GM18858 (cell line): ENCODE measurements at regions not wholly inside any gene's neighbourhood (a gene's known extent, or its start where the extent isn't known, plus 50 kb on each side); places are given as distances from the start of the nearest gene placed in this dataset.

Experiments used
- ATAC-seq: cut with Tn5 transposase; IDR thresholded peaks from one replicate; pipeline ENCODE4 v1.9.1; 2021; ENCODE audit not compliant: unreplicated experiment

DNA sequence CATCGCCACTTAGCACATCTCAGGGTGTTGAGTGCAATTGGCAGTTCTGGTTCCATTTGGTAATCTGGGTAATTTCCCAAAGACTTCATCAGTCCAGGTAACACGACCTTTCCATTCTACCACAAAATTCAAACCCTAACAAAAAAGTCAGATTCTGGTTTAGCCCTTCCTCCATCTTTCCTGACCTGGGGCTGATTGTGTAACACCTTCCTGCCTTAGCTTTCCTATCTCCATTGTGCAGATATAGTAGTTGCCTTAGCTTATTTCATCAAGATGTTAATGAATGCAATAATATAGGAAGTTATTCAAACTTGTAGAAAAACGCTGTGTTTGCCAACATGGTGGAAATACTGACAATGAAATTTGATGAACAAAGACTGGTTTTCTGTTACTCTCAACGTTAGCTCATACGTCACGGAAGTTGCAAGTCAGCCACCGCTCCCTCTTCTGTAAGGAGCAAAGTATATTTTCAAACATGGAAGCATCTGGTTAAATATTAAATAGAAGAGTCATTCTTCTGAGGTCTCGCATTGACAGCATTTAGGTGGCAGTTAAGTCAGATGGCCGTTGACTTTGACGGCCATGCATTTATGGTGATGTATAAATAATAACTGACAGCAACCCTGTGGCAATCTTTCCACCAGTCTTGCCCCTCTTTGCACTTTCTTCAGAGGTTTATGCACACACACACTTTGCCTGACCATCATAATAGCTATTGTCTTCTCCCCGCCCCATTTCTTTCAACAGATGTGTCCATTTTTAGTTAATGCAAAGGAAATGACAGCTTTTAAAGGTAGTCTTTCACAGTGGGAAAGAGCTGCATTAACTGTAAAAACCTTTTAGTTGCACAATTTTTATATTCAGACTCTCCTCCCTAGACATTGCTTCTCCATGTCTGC is 205.1 kb upstream of the BMPER start:
- ATAC-seq, result no peak

DNA sequence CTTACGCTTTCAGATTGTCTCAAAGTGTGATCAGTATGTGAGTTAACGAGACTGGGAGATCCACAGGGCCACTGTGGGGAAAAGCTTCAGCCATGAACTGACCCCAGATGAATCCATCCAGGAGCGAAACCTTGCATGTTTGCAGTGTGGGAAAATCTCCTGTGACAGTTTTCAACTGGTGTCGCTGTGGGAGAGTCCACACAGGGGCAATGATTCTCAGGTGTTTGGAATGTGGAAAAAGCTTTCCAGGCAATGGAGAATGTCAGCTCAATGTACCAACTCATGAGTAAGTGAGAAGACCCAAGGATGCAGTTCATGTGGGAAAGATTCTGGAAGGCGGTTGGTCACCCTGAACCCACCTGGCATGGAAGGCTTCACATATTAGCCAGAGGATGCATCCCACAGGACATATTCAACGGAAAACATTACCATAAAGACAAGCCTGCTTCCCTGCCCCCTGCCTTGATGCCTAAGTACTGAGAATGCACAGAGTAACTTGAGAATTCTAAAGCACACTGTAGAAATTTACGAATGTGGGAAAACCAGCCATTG is 204.1 kb upstream of the BMPER start:
- ATAC-seq, result no peak

DNA sequence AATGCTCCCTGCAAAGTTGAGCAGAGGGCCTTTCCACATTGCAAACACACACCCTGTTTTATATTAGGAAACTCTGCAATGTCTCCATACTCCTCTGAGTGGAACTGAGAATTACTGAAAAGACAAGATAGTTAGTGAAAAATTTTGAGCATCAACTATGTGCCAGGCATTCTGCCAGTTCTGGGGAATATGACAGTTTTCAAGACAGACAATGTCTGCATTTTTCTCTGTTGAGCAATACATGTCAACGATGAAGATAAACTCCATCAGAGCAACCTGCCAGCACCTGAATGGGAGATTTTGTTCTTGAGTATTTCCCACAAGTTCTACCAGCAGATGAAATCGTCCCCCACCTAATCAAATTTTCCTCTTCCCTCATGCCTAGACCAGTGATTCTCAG is 203.4 kb upstream of the BMPER start:
- no peak for ATAC-seq

DNA sequence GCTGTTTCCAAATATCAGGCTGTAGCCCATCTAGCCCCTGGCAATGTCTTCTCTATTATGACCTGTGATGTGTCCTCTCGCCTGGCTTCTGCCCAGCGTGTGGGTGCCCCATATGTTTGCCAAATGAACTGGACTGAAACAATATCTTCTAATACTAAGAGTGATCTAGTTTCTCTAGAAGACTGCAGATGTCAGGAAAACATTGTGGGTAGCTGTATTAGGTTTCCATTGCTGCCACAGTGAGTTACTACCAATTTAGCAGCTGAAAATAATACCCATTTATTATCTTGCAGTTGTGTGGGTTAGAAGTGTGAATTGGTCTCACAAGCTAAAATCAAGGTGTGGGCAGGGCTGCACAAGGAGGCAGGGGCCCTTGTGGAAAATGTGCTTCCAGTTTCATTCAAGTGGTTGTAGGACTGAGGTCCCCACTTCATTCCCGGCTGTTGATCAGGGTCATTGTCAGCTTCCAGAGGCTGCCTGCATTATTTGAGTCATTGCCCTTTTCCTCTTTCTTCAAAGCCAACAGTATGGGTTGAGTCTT is 202.8 kb upstream of the BMPER start:
- no peak for ATAC-seq

DNA sequence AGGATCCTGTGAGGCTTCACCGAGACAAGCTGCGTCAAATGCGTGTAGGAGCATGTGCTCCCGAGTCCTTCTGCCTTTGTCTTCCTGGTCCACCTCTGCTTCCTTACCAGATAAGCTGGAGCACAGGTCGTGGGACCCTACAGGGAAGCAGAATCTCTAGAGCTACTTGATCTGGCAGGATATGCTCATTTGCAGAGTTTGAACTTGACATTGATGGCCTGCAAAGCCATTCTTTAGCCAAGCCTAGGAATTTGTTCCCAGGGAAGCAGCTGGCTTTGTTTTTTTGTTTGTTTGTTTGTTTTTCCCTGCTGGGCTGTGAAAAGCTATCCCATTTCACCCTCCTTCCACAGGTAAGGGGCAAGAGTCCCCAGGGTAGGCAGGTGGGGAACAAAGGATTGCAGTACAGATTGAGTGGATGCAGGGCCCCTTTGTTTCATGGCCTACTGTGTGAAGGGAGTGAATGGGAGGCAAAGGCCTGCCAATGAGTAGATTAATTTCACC is 200.0 kb upstream of the BMPER start:
- no peak for ATAC-seq

DNA sequence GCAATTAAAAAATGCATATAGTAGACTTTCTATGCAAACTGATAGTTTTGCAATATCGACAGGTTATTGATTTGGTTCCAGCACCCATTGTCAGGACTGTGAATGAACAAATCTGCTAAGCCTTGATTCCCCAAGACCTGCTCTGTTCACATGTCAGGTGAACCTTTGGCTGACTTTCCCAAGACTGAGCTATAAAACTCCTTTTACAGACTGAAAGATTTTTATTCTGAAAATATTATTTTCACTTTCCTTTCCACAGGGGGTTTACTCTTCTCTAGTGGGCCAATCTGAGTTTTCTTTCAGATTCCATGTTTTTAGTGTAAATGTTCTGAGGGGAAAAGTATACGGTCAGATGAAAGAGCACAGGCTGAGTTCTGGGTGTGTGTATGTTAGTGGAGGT is 199.2 kb upstream of the BMPER start:
- ATAC-seq, result no peak

DNA sequence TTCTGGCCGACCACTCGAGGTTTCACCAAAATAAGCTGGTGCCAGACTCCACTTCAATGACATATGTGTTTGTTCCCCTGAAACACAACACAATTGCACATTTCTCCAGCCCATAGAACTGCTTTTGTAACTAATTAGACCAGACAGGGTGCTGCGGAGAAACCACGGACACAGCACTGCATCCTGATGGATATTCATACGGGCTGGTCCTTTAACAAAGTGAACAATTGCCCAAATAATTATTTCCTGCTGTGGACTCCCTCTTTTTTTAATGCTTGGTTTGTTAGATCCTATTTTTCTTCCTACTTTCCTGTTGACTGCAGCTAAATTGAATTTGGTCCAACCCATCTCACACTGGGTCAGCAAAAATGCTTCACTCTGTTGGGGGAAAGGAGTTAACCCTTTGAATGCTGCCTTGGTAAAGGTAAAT is 198.6 kb upstream of the BMPER start:
- no peak for ATAC-seq

DNA sequence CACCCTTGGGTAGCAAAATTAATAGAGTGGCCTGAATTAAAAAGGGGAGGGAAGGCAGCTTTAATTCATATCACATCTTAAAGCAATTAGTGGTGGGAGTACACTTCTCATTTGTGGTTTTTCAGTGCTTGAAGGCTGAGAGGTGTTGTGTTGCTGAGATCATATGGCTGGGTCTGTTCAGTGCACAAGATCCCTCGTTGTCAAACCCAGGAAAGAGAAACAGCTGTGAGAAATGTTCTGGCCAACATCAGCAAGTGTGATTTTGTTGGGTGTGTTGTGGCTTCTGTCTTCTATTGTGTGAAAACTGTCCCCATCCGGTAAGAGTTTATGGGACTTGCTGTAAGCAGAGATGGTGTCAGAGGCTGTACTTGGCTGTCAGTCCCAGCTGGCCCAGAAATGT is 197.9 kb upstream of the BMPER start:
- no peak for ATAC-seq

DNA sequence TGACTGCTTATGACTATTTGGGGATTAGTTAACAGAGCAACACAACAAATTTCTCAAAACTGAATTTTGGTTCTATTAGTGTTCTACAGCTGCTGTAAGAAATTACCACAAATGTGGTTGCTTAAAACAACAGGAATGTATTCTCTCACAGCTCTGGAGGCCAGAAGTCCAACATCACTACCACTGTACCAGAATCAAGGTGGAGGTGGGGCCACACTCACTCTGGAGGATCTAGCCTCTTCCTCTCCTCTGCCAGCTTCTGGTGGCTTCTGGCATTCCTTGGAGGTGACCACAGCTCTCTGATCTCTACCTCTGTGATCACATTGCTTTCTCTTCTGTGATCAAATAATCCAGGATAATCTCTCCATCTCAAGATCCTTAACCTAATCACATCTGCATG is 194.7 kb upstream of the BMPER start:
- no peak for ATAC-seq

DNA sequence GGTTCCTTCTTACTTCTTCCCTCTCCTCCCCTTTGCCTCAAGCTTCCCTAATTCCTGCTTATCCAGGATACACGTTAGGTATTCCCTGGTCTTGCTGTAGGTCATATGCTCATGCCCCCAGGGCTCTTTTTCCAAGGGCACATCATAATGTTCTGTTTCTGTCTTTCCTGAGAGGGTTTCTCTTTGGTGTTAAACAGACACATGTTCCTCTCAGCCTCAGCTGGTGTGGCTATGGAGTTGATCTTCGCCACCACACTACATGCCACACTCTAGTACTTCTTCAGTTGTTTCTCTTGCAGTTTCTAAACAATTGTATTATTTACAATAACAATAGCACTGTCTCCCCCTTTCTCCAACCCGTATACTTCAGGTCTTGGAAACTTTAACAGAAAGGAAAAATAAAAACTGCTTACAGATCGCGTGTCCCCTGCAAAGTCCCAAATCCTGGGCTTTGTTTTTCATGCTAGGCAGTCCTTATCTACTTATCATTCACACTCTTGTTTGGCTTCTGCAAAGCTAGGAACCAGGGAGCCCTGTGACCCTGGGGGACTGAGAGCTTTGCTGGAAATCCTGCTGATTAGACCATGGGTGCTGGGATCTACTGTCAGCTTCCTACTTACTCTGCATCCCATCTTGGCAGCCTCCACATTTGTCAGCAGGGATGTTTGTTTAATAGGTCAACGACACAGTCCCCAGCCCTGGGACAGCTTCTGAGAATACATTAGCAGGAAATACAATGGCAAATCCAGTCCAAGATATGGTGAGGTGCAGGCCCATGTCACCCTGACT is 193.9 kb upstream of the BMPER start:
- no peak for ATAC-seq

DNA sequence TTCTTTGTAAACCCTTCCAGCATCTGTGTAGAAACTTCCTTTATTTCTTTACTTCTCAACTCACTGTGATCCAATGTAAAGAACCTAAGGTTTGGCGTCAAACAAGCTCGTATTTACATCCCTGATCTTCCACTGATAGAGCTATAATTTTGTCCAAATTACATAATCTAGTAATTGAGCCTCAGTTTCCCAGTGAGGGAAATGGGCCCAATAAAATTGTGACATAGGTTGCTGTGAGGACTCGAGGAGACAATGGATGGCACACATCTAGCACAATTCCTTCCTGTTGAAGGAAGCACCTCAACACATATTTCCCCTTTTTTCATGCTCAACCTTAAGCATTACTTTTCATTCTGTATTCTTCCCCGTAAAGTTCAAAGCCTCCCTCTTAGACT is 193.3 kb upstream of the BMPER start:
- ATAC-seq, result no peak

DNA sequence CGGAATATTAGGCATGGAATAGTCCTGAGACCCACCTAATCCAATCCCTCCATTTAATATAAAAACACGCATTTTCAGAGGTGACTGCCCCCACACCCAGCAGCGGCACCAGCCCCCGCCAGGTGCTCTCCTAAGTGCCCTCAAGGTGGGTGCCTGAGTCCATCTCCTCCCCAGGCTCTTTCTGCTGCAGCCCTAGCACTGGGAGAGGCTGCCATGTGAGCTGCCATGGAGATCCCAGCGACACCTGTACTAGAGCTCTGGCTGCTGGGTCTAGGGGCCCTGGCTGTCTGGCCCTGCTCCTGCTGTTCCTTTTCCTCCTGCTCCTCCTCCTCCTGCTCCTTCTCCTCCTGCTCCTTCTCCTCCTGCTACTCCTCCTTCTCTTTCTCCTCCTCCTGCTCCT is 191.1 kb upstream of the BMPER start:
- no peak for ATAC-seq

DNA sequence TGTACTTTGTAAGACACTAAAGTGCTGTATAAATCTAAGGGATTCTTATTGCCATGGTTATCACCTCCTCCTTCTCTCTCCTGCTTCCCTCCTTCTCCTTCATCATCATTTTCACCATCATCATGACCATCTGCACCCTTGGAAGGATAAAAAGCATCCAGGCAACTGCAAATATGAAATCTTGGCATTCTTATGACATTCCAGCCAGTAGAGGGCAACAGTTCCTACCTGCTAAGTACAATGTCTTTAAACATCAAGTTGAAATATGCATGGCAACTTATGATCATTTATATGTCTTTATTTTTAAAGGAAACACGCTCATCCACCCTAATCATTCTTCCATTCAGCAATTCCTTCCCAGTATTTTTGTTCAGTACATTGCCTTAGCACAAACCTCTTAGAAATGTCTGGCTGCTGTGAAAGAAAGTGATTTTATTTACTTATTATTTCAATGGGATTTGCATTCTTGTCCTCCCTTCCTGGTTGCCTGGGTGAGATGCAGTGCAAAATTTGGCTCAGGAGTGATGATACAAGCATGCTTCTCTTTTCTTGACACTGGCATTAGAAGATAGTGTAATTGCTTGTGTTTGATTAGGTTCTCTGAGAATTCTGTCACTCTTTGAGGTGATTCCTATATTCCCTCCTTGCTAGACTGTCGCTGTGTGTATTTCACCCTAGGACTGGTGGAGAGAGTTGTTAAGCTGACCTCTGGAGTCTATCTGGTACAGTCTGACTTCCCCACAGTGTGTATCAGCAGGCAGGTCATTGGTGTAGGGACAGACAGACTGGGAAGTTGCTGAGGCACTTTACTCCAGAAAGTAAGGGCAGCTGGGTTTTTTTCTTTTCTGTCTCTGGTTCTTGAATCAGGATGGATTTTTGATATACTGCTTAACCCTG is 188.5 kb upstream of the BMPER start:
- no peak for ATAC-seq

DNA sequence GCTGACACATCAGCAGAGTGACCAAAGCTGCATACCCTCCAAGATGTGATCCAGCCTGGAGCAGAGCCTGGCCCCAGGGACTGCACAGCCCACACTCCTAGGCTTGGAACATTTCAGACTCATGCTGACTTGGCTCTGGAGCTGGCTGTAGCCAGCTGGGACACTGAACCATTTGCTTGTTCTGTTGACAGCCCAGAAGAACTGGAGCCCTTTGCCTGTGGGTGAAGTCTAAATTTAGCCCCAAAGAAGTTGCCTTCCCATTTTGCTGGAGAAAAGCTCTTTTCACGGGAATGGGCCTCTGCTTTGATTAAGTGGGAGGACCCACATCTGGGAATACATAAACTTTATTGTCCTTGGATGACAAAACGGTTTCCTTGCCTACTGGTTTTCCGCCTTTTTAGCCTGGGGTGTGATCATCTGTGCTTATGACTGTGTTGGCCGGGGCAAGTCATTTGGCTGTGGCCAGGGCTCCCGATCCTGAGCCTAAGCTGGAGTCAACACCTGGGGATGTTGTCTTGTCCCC is 186.2 kb upstream of the BMPER start:
- ATAC-seq, result no peak

DNA sequence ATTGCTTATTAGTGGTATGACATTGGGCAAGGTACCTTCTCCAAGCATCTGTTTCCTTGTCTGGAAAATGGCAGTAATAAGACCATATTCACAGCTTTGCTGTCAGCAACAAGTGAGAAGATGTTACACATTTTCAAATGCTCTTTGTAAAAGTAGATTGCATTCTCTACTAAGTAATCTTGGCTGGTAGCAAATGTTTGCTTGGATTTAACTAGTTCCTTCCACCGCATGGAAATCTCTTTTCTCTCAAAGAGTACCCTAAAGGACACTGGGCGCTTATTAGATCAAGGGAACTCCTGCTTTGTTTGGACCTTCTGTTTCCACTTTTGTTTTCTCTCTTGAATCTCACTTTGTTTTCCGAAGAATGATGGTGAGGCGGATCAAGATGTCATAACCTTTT is 185.2 kb upstream of the BMPER start:
- no peak for ATAC-seq

DNA sequence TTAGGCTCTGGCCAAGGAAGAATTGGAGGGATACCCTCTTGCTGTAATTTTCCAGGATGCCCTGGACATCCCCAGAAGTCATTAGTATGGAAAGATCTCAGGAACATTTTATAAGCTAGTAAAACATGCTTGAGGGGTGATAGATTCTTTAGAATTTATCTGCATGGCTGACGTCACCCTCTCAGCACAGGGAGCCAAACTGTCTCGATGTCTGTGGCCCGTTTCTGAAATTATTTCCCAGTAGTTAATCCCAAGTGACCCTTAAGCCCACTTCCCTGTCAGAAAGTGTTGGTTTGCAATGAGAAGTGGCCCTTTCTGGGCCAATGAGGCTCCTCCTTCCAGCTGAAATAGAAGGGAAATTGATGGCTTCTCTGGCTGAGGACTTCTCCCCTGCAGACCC is 184.5 kb upstream of the BMPER start:
- ATAC-seq, result no peak

DNA sequence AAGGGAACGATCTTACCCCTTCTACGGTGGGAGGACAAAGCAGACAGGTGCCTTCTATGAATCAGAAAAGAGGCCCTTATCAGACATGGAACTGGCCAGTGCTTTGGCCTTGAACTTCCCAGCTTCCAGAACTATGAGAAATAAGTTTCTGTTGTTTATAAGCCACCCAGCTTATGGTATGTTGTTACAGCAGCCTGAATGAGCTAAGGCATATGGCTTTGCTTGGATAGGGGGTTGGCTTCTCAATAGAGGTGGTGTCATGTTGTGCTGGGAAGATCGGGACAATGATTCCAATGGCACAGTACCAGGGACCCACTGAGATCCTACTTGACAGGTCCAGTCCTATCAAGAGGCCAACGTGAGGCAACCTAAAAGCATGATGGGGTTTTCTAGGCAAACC is 183.4 kb upstream of the BMPER start:
- ATAC-seq, result no peak

DNA sequence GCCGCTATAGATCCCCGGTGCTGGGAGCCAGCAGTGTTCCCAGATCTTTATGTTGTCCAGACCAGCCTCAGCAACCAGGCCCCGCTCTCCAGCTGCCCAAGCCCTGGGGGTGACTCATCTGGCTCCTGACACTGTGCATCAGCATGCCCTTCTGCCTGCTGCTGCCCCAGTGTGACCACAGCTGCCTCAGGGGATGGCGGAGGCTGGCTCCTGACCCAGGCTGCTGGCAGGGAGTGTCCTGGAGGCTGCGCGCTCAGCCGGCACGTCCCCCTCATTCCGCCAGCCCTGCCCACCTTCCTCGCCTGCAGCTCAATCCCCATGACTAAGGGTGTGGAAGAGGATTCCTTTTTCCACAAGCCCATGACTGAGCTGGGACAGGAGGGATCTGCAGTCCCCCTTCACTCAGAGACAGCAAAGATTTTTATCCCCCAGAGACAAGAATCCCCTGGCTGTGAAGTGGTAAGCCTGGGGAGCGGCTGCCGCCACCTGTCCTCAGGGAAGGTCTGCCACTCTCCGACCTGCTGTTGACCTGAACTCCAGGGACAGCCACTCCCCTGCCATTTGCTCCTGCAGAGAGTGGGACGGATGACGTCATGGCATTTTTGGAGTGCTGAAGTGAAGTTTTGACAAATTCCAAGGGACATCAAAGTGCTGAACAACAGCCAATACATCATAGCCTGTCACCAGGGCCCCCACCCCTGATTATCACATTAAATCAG is 182.8 kb upstream of the BMPER start:
- no peak for ATAC-seq

DNA sequence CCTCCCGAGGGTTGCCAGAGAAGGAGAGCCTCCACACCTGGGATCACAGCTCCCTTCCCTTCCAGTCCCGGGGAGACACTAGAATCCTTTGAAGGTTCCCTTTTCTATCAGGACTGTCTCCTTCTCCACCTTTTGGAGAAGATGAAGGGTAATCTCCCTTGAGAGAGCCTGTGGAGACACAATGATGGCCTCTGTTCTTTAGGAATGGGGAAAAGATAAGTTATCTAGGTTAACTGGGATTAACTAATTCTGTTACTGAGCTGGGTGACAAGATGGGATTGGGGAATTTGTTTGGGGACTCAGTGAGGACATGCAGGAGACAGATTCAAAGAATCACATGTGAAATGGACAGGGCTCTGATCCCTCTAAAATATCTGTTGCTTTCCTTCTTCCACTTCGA is 181.1 kb upstream of the BMPER start:
- no peak for ATAC-seq
